ENCODE measurements at regions not wholly inside any gene's neighbourhood (a gene's known extent, or its start where the extent isn't known, plus 50 kb on each side); places are given as distances from the start of the nearest gene placed in this dataset.

- H3K27ac ChIP-seq (ENCODE audit: extremely low read depth, low read depth, low read length) = no peak overlapping the region
- no peaks in the 10 kb centered on the region for H3K4me1 ChIP-seq (ENCODE audit: control insufficient read depth, insufficient read depth, low read length)
- no peaks in the 10 kb centered on the region for H3K36me3 ChIP-seq (ENCODE audit: control insufficient read depth in 2 of 2, insufficient read depth in 1 of 2, low read length in 2 of 2)
- TF ChIP-seq ZFHX2 (tag by site-specific recombination; conservative IDR thresholded peaks at IDR 0.05) (no peak), ZNF677 (tag by site-specific recombination; IDR thresholded peaks at IDR 0.05) (no peak), REPIN1 (tag by site-specific recombination; IDR thresholded peaks at IDR 0.05; ENCODE audit: low read depth) (no peak), ZNF560 (tag by site-specific recombination; IDR thresholded peaks at IDR 0.05; ENCODE audit: borderline replicate concordance) (no peak)
- H3K4me3 ChIP-seq (ENCODE audit: low read depth, low read length) = no peak overlapping the region
- H3K9me3 ChIP-seq (ENCODE audit: control insufficient read depth, insufficient read depth, low read depth, low read length) = no peaks in the 10 kb centered on the region
- CTCF ChIA-PET = no interaction called here
- POLR2A ChIA-PET = no interaction called here
Measured at GRCh38 chr2:23301136-23301535, 83.8 kb upstream of the KLHL29 start.

- ChIA-PET CTCF (interaction anchor here (0.6 to 1.1 kb wide), 2 partner anchors 10 to 397 kb away, joined by 3 to 8 read pairs; no protein-coding TSS in a partner anchor), POLR2A (no interaction called here)
- TF ChIP-seq ZNF266 (tag by site-specific recombination; IDR thresholded peaks at IDR 0.05; ENCODE audit: low read depth) (no peak), ZNF701 (tag by site-specific recombination; IDR thresholded peaks at IDR 0.05) (no peak), ZNF26 (tag by site-specific recombination; IDR thresholded peaks at IDR 0.05) (no peak), ZNF645 (tag by site-specific recombination; IDR thresholded peaks at IDR 0.05) (no peak), ZNF561 (tag by site-specific recombination; IDR thresholded peaks at IDR 0.05; ENCODE audit: borderline replicate concordance) (no peak), ZNF629 (tag by site-specific recombination; IDR thresholded peaks at IDR 0.05) (no peak), OVOL3 (tag by site-specific recombination; IDR thresholded peaks at IDR 0.05) (no peak), ZNF10 (tag by site-specific recombination; IDR thresholded peaks at IDR 0.05) (no peak), WT1 (tag by site-specific recombination; IDR thresholded peaks at IDR 0.05) (no peak), ZNF624 (tag by site-specific recombination; IDR thresholded peaks at IDR 0.05) (no peak)
- TF ChIP-seq, protein P1, sequence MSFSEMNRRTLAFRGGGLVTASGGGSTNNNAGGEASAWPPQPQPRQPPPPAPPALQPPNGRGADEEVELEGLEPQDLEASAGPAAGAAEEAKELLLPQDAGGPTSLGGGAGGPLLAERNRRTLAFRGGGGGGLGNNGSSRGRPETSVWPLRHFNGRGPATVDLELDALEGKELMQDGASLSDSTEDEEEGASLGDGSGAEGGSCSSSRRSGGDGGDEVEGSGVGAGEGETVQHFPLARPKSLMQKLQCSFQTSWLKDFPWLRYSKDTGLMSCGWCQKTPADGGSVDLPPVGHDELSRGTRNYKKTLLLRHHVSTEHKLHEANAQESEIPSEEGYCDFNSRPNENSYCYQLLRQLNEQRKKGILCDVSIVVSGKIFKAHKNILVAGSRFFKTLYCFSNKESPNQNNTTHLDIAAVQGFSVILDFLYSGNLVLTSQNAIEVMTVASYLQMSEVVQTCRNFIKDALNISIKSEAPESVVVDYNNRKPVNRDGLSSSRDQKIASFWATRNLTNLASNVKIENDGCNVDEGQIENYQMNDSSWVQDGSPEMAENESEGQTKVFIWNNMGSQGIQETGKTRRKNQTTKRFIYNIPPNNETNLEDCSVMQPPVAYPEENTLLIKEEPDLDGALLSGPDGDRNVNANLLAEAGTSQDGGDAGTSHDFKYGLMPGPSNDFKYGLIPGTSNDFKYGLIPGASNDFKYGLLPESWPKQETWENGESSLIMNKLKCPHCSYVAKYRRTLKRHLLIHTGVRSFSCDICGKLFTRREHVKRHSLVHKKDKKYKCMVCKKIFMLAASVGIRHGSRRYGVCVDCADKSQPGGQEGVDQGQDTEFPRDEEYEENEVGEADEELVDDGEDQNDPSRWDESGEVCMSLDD (tag by site-specific recombination; IDR thresholded peaks at IDR 0.05) = no peak
- TF ChIP-seq, protein P2, sequence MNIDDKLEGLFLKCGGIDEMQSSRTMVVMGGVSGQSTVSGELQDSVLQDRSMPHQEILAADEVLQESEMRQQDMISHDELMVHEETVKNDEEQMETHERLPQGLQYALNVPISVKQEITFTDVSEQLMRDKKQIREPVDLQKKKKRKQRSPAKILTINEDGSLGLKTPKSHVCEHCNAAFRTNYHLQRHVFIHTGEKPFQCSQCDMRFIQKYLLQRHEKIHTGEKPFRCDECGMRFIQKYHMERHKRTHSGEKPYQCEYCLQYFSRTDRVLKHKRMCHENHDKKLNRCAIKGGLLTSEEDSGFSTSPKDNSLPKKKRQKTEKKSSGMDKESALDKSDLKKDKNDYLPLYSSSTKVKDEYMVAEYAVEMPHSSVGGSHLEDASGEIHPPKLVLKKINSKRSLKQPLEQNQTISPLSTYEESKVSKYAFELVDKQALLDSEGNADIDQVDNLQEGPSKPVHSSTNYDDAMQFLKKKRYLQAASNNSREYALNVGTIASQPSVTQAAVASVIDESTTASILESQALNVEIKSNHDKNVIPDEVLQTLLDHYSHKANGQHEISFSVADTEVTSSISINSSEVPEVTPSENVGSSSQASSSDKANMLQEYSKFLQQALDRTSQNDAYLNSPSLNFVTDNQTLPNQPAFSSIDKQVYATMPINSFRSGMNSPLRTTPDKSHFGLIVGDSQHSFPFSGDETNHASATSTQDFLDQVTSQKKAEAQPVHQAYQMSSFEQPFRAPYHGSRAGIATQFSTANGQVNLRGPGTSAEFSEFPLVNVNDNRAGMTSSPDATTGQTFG (tag by site-specific recombination; IDR thresholded peaks at IDR 0.05; ENCODE audit: borderline replicate concordance) = no peak
- Histone ChIP-seq H3K36me3 (ENCODE audit: control insufficient read depth in 2 of 2, insufficient read depth in 1 of 2, low read length in 2 of 2) (no peaks in the 10 kb centered on the region), H3K27ac (ENCODE audit: extremely low read depth, low read depth, low read length) (no peak overlapping the region), H3K4me3 (ENCODE audit: low read depth, low read length) (no peak overlapping the region), H3K9me3 (ENCODE audit: control insufficient read depth, insufficient read depth, low read depth, low read length) (no peaks in the 10 kb centered on the region), H3K4me1 (ENCODE audit: control insufficient read depth, insufficient read depth, low read length) (no peaks in the 10 kb centered on the region)
Measured at GRCh38 chr2:23302591-23302990, 82.4 kb upstream of the KLHL29 start.

All from HEK293 (cell line).